NCI-H460 (cell line): ENCODE measurements at regions not wholly inside any gene's neighbourhood (a gene's known extent, or its start where the extent isn't known, plus 50 kb on each side); places are given as distances from the start of the nearest gene placed in this dataset.

ENCODE experiments used
- DNase-seq: peaks from one replicate; pipeline ENCODE4 v3.0.0-alpha.2; 2016; ENCODE audit warnings: low read depth; ENCODE audit errors: extremely low read depth

- no peak for DNase-seq
These were observed 103.7 kb downstream of the LACC1 start for GRCh38 chr13:43983373-43983772.

- no peak for DNase-seq
These were observed 104.6 kb downstream of the LACC1 start for GRCh38 chr13:43984292-43984691.

- DNase-seq, result no peak
These were observed 105.8 kb downstream of the LACC1 start for GRCh38 chr13:43985422-43986072.

- DNase-seq, result no peak
These were observed 106.8 kb downstream of the LACC1 start for GRCh38 chr13:43986421-43986981.

GRCh38 chr13:43988302-43988701 lies 108.6 kb downstream of the LACC1 start:
- DNase-seq, result no peak

GRCh38 chr13:43990021-43990420 lies 110.3 kb downstream of the LACC1 start:
- no peak for DNase-seq

- DNase-seq, result no peak
These were observed 111.1 kb downstream of the LACC1 start for GRCh38 chr13:43990829-43991228.

- no peak for DNase-seq
These were observed 112.1 kb downstream of the LACC1 start for GRCh38 chr13:43991773-43992201.

GRCh38 chr13:43992211-43992610 lies 112.5 kb downstream of the LACC1 start:
- DNase-seq, result no peak

GRCh38 chr13:43994999-43995859 lies 115.5 kb downstream of the LACC1 start:
- DNase-seq, result no peak

GRCh38 chr13:43996221-43996620 lies 116.5 kb downstream of the LACC1 start:
- no peak for DNase-seq

- DNase-seq, result no peak
These were observed 123.8 kb downstream of the LACC1 start for GRCh38 chr13:44003481-44003880.

GRCh38 chr13:44004878-44005277 lies 125.2 kb downstream of the LACC1 start:
- DNase-seq, result no peak

- DNase-seq, result no peak
These were observed 127.7 kb downstream of the LACC1 start for GRCh38 chr13:44007451-44007850.

GRCh38 chr13:44011036-44011435 lies 131.3 kb downstream of the LACC1 start:
- DNase-seq, result no peak

- no peak for DNase-seq
These were observed 133.4 kb downstream of the LACC1 start for GRCh38 chr13:44012910-44013757.

- no peak for DNase-seq
These were observed 134.1 kb downstream of the LACC1 start for GRCh38 chr13:44013758-44014291.

GRCh38 chr13:44014501-44014900 lies 134.8 kb downstream of the LACC1 start:
- no peak for DNase-seq

- DNase-seq, result no peak
These were observed 135.4 kb downstream of the LACC1 start for GRCh38 chr13:44015118-44015517.

GRCh38 chr13:44015811-44016210 lies 136.1 kb downstream of the LACC1 start:
- DNase-seq, result peak; percentile 7
